Large intestine (tissue), 3 donors: ENCODE measurements at regions not wholly inside any gene's neighbourhood (a gene's known extent, or its start where the extent isn't known, plus 50 kb on each side); places are given as distances from the start of the nearest gene placed in this dataset.

Experiments used
- DNase-seq, 2 donors: peaks; one replicate each; pipeline versions ENCODE4 v3.0.0 to v3.0.0-alpha.2; 2013
- H3K27ac ChIP-seq: one replicate; pipeline ENCODE4 v1.5.1; 2013; ENCODE audit warnings: low read length
- H3K27me3 ChIP-seq: 2 replicates; pipeline ENCODE4 v1.6.1; 2013; ENCODE audit warnings: low read length; ENCODE audit not compliant: control insufficient read depth, insufficient read depth
- H3K36me3 ChIP-seq: 2 replicates; pipeline ENCODE4 v1.6.1; 2013; ENCODE audit warnings: low read length; ENCODE audit not compliant: control insufficient read depth, insufficient read depth
- H3K4me1 ChIP-seq: one replicate; pipeline ENCODE4 v1.6.1; 2013; ENCODE audit warnings: low read length; ENCODE audit not compliant: control insufficient read depth, insufficient read depth
- H3K4me3 ChIP-seq: one replicate; pipeline ENCODE4 v1.5.1; 2013; ENCODE audit warnings: low read length
- H3K9me3 ChIP-seq: one replicate; pipeline ENCODE4 v1.6.1; 2013; ENCODE audit warnings: mild to moderate bottlenecking, low read depth, low read length, moderate library complexity; ENCODE audit not compliant: control insufficient read depth
- WGBS: methylation state at CpG from one replicate; pipeline ENCODE4 v1.1.5; 2013; ENCODE audit warnings: low lambda C conversion rate; ENCODE audit not compliant: insufficient coverage; 5-methylcytosine and 5-hydroxymethylcytosine counted together

GRCh38 chr15:87570206-87570605 lies 686.3 kb downstream of the NTRK3 start:
- Histone ChIP-seq H3K4me1 (no peaks in the 10 kb centered on the region), H3K4me3 (no peak overlapping the region), H3K36me3 (no peaks in the 10 kb centered on the region), H3K27ac (no peak overlapping the region), H3K9me3 (no peaks in the 10 kb centered on the region), H3K27me3 (no peaks in the 10 kb centered on the region)
- no CpG with 5 or more reads among the region's 2 CpGs for WGBS
- DNase-seq, result no peak

GRCh38 chr15:87569581-87569980 lies 687.0 kb downstream of the NTRK3 start:
- H3K4me3 ChIP-seq, result no peak overlapping the region
- no peaks in the 10 kb centered on the region for H3K4me1 ChIP-seq
- no peaks in the 10 kb centered on the region for H3K9me3 ChIP-seq
- no peaks in the 10 kb centered on the region for H3K36me3 ChIP-seq
- 80% methylated on average over 1 of the region's 3 CpGs for WGBS
- no peak for DNase-seq
- H3K27me3 ChIP-seq, result no peaks in the 10 kb centered on the region
- no peak overlapping the region for H3K27ac ChIP-seq

GRCh38 chr15:87567406-87568030 lies 689.0 kb downstream of the NTRK3 start:
- Histone ChIP-seq H3K27me3 (no peaks in the 10 kb centered on the region), H3K27ac (no peak overlapping the region), H3K36me3 (no peaks in the 10 kb centered on the region), H3K4me3 (no peak overlapping the region), H3K4me1 (no peaks in the 10 kb centered on the region), H3K9me3 (no peaks in the 10 kb centered on the region)
- DNase-seq, result no peak
- WGBS, result no CpG with 5 or more reads among the region's 3 CpGs

- Histone ChIP-seq H3K9me3 (no peaks in the 10 kb centered on the region), H3K4me1 (no peaks in the 10 kb centered on the region), H3K36me3 (no peaks in the 10 kb centered on the region), H3K4me3 (no peak overlapping the region), H3K27me3 (no peaks in the 10 kb centered on the region), H3K27ac (no peak overlapping the region)
- 91% methylated on average over 3 of the region's 6 CpGs for WGBS
- no peak for DNase-seq
Observed at GRCh38 chr15:87566236-87566635, 690.3 kb downstream of the NTRK3 start.

- Histone ChIP-seq H3K4me1 (no peaks in the 10 kb centered on the region), H3K36me3 (no peaks in the 10 kb centered on the region), H3K27me3 (no peaks in the 10 kb centered on the region), H3K9me3 (no peaks in the 10 kb centered on the region), H3K27ac (no peak overlapping the region), H3K4me3 (no peak overlapping the region)
- WGBS, result no CpG with 5 or more reads among the region's 3 CpGs
- no peak for DNase-seq
Observed at GRCh38 chr15:87564681-87565080, 691.9 kb downstream of the NTRK3 start.

GRCh38 chr15:87563869-87564268 lies 692.7 kb downstream of the NTRK3 start:
- DNase-seq, result no peak
- no peaks in the 10 kb centered on the region for H3K4me1 ChIP-seq
- WGBS, result no CpG with 5 or more reads among the region's 2 CpGs
- H3K27me3 ChIP-seq, result no peaks in the 10 kb centered on the region
- no peak overlapping the region for H3K27ac ChIP-seq
- no peaks in the 10 kb centered on the region for H3K36me3 ChIP-seq
- no peaks in the 10 kb centered on the region for H3K9me3 ChIP-seq
- no peak overlapping the region for H3K4me3 ChIP-seq

- no peaks in the 10 kb centered on the region for H3K9me3 ChIP-seq
- H3K4me1 ChIP-seq, result peaks cover under 1% of the 10 kb centered on the region
- DNase-seq, result no peak
- WGBS, result 82% methylated on average over 2 of the region's 4 CpGs
- no peaks in the 10 kb centered on the region for H3K27me3 ChIP-seq
- no peak overlapping the region for H3K4me3 ChIP-seq
- no peak overlapping the region for H3K27ac ChIP-seq
- H3K36me3 ChIP-seq, result no peaks in the 10 kb centered on the region
Observed at GRCh38 chr15:87562203-87562602, 694.3 kb downstream of the NTRK3 start.

- Histone ChIP-seq H3K4me3 (no peak overlapping the region), H3K27me3 (no peaks in the 10 kb centered on the region), H3K27ac (no peak overlapping the region), H3K9me3 (no peaks in the 10 kb centered on the region), H3K4me1 (peaks cover 4% of the 10 kb centered on the region), H3K36me3 (no peaks in the 10 kb centered on the region)
- 80% methylated on average over 1 of the region's 2 CpGs for WGBS
- no peak for DNase-seq
Observed at GRCh38 chr15:87561641-87562040, 694.9 kb downstream of the NTRK3 start.

GRCh38 chr15:87557881-87558280 lies 698.7 kb downstream of the NTRK3 start:
- WGBS, result no CpG with 5 or more reads among the region's 1 CpG
- Histone ChIP-seq H3K4me3 (no peak overlapping the region), H3K27me3 (no peaks in the 10 kb centered on the region), H3K36me3 (no peaks in the 10 kb centered on the region), H3K4me1 (peaks cover 4% of the 10 kb centered on the region), H3K27ac (no peak overlapping the region), H3K9me3 (no peaks in the 10 kb centered on the region)
- DNase-seq, result no peak

GRCh38 chr15:87556886-87557285 lies 699.7 kb downstream of the NTRK3 start:
- Histone ChIP-seq H3K27me3 (no peaks in the 10 kb centered on the region), H3K27ac (no peak overlapping the region), H3K4me1 (peaks cover 4% of the 10 kb centered on the region), H3K9me3 (no peaks in the 10 kb centered on the region), H3K36me3 (no peaks in the 10 kb centered on the region), H3K4me3 (no peak overlapping the region)
- DNase-seq, result no peak

GRCh38 chr15:87549860-87550259 lies 706.7 kb downstream of the NTRK3 start:
- H3K4me3 ChIP-seq, result no peak overlapping the region
- no peaks in the 10 kb centered on the region for H3K36me3 ChIP-seq
- 93% methylated on average over 2 of the region's 6 CpGs for WGBS
- no peak for DNase-seq
- no peak overlapping the region for H3K27ac ChIP-seq
- no peaks in the 10 kb centered on the region for H3K9me3 ChIP-seq
- H3K27me3 ChIP-seq, result no peaks in the 10 kb centered on the region
- H3K4me1 ChIP-seq, result no peaks in the 10 kb centered on the region
